ENCODE measurements at regions not wholly inside any gene's neighbourhood (a gene's known extent, or its start where the extent isn't known, plus 50 kb on each side); places are given as distances from the start of the nearest gene placed in this dataset.
"Not testable (repeated sequence)": the region's sequence is repeated elsewhere in the genome, so short reads cannot be mapped to it uniquely, and the experiment has no call there.

DNA sequence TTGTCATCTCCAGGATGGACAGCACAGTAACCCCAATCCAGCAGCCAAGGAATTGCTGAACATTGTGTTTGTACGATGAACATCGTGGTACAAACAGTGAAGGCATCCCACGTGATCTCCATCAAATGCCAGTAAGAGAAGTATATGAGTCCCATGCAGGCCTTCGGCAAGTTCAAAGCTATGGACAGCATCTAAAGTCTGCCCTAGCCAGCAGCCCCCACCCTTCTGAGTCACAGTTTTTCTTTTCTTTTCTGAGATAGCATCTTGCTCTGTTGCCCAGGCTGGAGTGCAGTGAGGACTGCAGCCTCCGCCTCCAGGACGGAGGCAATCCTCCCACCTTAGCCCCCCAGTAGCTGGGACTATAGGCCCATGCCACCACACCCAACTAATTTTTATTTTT is 71.0 kb upstream of the SRD5A2 start:
- Histone ChIP-seq H3K27ac (no peak overlapping the region), H3K27me3 (no peaks in the 10 kb centered on the region), H3K4me3 (no peak overlapping the region), H3K4me1 (no peaks in the 10 kb centered on the region), H3K9me3 (no peaks in the 10 kb centered on the region), H3K36me3 (no peaks in the 10 kb centered on the region)
- no peak for DNase-seq
- intact Hi-C loops (cut with DNase I; ENCODE audit: low total_unique reads) = no loop called here
- no peak for TF ChIP-seq CTCF (IDR thresholded peaks at IDR 0.05)

- no peaks in the 10 kb centered on the region for H3K9me3 ChIP-seq
- intact Hi-C loops (cut with DNase I; ENCODE audit: low total_unique reads) = no loop called here
- H3K4me1 ChIP-seq = no peaks in the 10 kb centered on the region
- no peak for DNase-seq
- no peak overlapping the region for H3K4me3 ChIP-seq
- H3K36me3 ChIP-seq = no peaks in the 10 kb centered on the region
- no peaks in the 10 kb centered on the region for H3K27me3 ChIP-seq
- no peak overlapping the region for H3K27ac ChIP-seq
- no peak for TF ChIP-seq CTCF (IDR thresholded peaks at IDR 0.05)
Measured at GRCh38 chr2:31651267-31651666, 70.5 kb upstream of the SRD5A2 start.

DNA sequence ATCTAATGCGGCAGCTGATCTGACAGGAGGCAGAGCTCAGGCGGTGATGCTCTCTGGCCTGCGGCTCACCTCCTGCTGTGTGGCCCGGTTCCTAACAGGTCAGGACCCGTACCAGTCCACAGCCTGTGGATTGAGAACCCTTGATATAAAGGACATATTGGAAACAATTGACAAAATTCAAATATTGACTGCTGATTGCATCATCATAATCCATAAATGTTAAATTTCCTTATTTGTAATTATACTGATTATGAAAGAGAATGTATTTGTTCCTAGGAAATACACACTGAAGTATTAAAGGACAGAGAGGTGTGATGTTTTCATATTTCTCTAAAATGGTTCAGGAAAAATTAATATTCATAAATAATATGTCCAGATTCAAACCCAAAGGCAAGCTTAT is 63.8 kb upstream of the SRD5A2 start:
- Histone ChIP-seq H3K4me3 (no peak overlapping the region), H3K9me3 (no peaks in the 10 kb centered on the region), H3K4me1 (no peaks in the 10 kb centered on the region), H3K36me3 (no peaks in the 10 kb centered on the region), H3K27ac (no peak overlapping the region), H3K27me3 (no peaks in the 10 kb centered on the region)
- no peak for TF ChIP-seq CTCF (IDR thresholded peaks at IDR 0.05)
- DNase-seq = no peak
- intact Hi-C loops (cut with DNase I; ENCODE audit: low total_unique reads) = no loop called here

DNA sequence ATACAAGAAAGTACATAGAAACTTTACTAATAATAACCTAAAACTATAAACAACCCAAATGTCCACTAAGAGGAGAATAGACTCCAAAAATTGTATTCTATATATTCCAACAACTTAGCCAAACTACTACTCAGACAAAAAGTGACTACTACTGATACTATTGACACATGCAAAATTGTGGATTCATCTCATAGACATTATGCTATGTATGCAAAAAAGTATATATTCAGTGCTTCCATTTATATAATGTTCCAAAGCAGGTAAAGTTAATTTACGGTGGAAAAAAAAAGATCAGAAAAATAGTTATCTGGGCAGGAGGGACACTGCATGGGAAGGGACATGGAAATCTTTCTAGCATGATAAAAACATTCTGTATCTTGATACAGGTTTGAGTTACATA is 62.0 kb upstream of the SRD5A2 start:
- Histone ChIP-seq H3K36me3 (no peaks in the 10 kb centered on the region), H3K27ac (no peak overlapping the region), H3K4me3 (no peak overlapping the region), H3K27me3 (no peaks in the 10 kb centered on the region), H3K4me1 (no peaks in the 10 kb centered on the region), H3K9me3 (no peaks in the 10 kb centered on the region)
- DNase-seq = no peak
- intact Hi-C loops (cut with DNase I; ENCODE audit: low total_unique reads) = no loop called here
- TF ChIP-seq CTCF (IDR thresholded peaks at IDR 0.05) = no peak

DNA sequence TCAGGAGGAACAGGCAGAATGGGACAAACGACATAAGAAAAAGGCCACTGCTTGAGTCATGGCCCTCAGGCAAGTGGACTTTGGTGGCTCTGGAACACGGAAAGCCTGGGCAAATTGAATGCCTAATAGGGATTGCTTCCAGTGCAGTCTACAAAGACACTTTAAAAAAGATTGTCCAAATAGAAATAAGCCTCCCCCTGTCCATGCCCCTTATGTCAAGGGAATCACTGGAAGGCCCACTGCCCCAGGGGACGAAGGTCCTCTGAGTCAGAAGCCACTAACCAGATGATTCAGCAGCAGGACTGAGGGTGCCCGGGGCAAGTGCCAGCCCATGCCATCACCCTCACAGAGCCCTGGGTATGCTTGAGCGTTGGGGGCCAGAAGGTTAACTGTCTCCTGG is 51.5 kb upstream of the SRD5A2 start:
- H3K36me3 ChIP-seq; H3K27ac ChIP-seq; H3K4me3 ChIP-seq; DNase-seq; intact Hi-C loops (cut with DNase I; ENCODE audit: low total_unique reads); H3K27me3 ChIP-seq; H3K4me1 ChIP-seq; H3K9me3 ChIP-seq: not testable (repeated sequence)

Measured in tibial artery (tissue), 4 donors.